HepG2 (cell line): ENCODE measurements at regions not wholly inside any gene's neighbourhood (a gene's known extent, or its start where the extent isn't known, plus 50 kb on each side); places are given as distances from the start of the nearest gene placed in this dataset.

ENCODE experiments used
- ATAC-seq: fragments of 200-7000 bp; cut with Tn5 transposase; 3 replicates; pipeline ENCODE4 v1.9.1; 2020; ENCODE audit warnings: mild to moderate bottlenecking, moderate library complexity
- BruUV-seq: library from RNA; stranded (reverse); fragments of 400-500 nt; replicated peaks from 2 replicates; lab custom pipeline; 2021; lab: Mats Ljungman, UMichigan
- CTCF ChIA-PET: fragments of 300-600 bp; formaldehyde crosslinking; extraction: SDS; loops from one replicate; lab custom pipeline; 2021; ENCODE audit warnings: low total read pairs, inconsistent platforms, low intra/inter-chr PET ratio; lab: Yijun Ruan, JAX
- POLR2A ChIA-PET: fragments of 350-600 bp; sonication (Branson Sonifier 250); formaldehyde crosslinking; loops from one replicate; lab custom pipeline; 2020; ENCODE audit warnings: antibody characterized with exemption, inconsistent platforms; lab: Yijun Ruan, JAX
- DNase-seq: peaks from one replicate; pipeline ENCODE4 v3.0.0-alpha.2; 2015; ENCODE audit warnings: low spot score
- FAIRE-seq: peaks from 3 replicates; lab custom pipeline; 2011; peaks lifted over from hg19 to GRCh38; lab: Jason Lieb, UNC
- H2AFZ ChIP-seq: one replicate; pipeline ENCODE4 v1.6.1; 2011; ENCODE audit warnings: low read length, inconsistent platforms
- H3K27ac ChIP-seq: fragments of 300-600 bp; 3 replicates; pipeline ENCODE4 v1.8.0; 2011; ENCODE audit warnings: mixed run types, mild to moderate bottlenecking, mixed read lengths, low read length, inconsistent platforms; ENCODE audit not compliant: insufficient read depth; ENCODE audit errors: extremely low read length
- H3K27me3 ChIP-seq, 2 experiments: fragments of 200-600 bp in 1 of 2; 2 replicates in 1 of 2; 3 replicates in 1 of 2; pipeline versions ENCODE4 v1.6.0 to v1.8.0; 2011; ENCODE audit warnings: low read length in 2 of 2, mild to moderate bottlenecking in 2 of 2, moderate library complexity in 2 of 2, inconsistent platforms in 1 of 2; ENCODE audit not compliant: insufficient read depth in 2 of 2, control insufficient read depth in 1 of 2
- H3K36me3 ChIP-seq, 2 experiments: fragments of 200-600 bp in 1 of 2; replicated peaks in 1 of 2; 2 replicates in 1 of 2; 3 replicates in 1 of 2; pipeline versions ENCODE4 v1.5.1 to v1.8.0; 2011; ENCODE audit warnings: low read length in 2 of 2, inconsistent platforms in 1 of 2; ENCODE audit not compliant: insufficient read depth in 2 of 2, control insufficient read depth in 1 of 2
- H3K4me1 ChIP-seq: 2 replicates; pipeline ENCODE4 v1.5.1; 2012; ENCODE audit warnings: low read length, inconsistent platforms; ENCODE audit not compliant: insufficient read depth
- H3K4me2 ChIP-seq: 2 replicates; pipeline ENCODE4 v1.6.0; 2011; ENCODE audit warnings: low read depth, low read length, inconsistent platforms
- H3K4me3 ChIP-seq, 3 experiments: fragments of 200-600 bp in 1 of 3; sonication (generic), shearing (Covaris generic) in 1 of 3; replicated peaks in 1 of 3; 2 replicates each; pipeline ENCODE4 v1.5.1; 2011 to 2016; ENCODE audit warnings: low read length in 3 of 3, inconsistent platforms in 2 of 3, low read depth in 2 of 3, mild to moderate bottlenecking in 2 of 3, control low read depth in 1 of 3, mixed read lengths in 1 of 3; ENCODE audit not compliant: insufficient read depth in 1 of 3
- H3K79me2 ChIP-seq: one replicate; pipeline ENCODE4 v1.6.1; 2011; ENCODE audit warnings: low read length, inconsistent platforms; ENCODE audit not compliant: insufficient read depth
- H3K9ac ChIP-seq: 2 replicates; pipeline ENCODE4 v1.6.0; 2011; ENCODE audit warnings: mild to moderate bottlenecking, low read depth, low read length, inconsistent platforms; ENCODE audit not compliant: insufficient read depth
- H3K9me3 ChIP-seq: 2 replicates; pipeline ENCODE4 v1.5.1; 2012; ENCODE audit warnings: mild to moderate bottlenecking, low read length
- H4K20me1 ChIP-seq: 2 replicates; pipeline ENCODE4 v1.6.0; 2011; ENCODE audit warnings: inconsistent platforms, mild to moderate bottlenecking, low read length, moderate library complexity; ENCODE audit not compliant: insufficient read depth
- HMGXB4 ChIP-seq, 2 experiments: sonication (generic) in 1 of 2; formaldehyde crosslinking in 1 of 2; IDR thresholded peaks; 2 replicates each; pipeline versions ENCODE4 v1.4.0 to v1.6.1; 2018 to 2020; ENCODE audit warnings: missing genetic modification reagents in 2 of 2, borderline replicate concordance in 1 of 2, low read depth in 1 of 2, mild to moderate bottlenecking in 1 of 2, missing biosample characterization in 1 of 2
- JARID2 ChIP-seq: sonication (generic); formaldehyde crosslinking; IDR thresholded peaks from 2 replicates; pipeline ENCODE4 v1.8.1; 2023; ENCODE audit warnings: missing genetic modification reagents, inconsistent platforms; ENCODE audit not compliant: insufficient replicate concordance
- MLXIP ChIP-seq: sonication (generic); formaldehyde crosslinking; IDR thresholded peaks from 2 replicates; pipeline ENCODE4 v1.9.0; 2021; ENCODE audit warnings: missing genetic modification reagents, borderline replicate concordance
- MYPOP ChIP-seq: sonication (generic); formaldehyde crosslinking; IDR thresholded peaks from 2 replicates; pipeline ENCODE4 v1.8.1; 2023; ENCODE audit warnings: mild to moderate bottlenecking, moderate library complexity, missing genetic modification reagents
- NRL ChIP-seq: sonication (generic); formaldehyde crosslinking; IDR thresholded peaks from 2 replicates; pipeline ENCODE4 v1.5.0; 2020; ENCODE audit warnings: missing genetic modification reagents, mild to moderate bottlenecking, moderate library complexity, borderline replicate concordance
- PHF20 ChIP-seq: sonication (generic); formaldehyde crosslinking; IDR thresholded peaks from 2 replicates; pipeline ENCODE4 v1.5.0; 2020; ENCODE audit warnings: mild to moderate bottlenecking, missing genetic modification reagents
- SCMH1 ChIP-seq: sonication (generic); formaldehyde crosslinking; IDR thresholded peaks from 2 replicates; pipeline ENCODE4 v1.9.0; 2021; ENCODE audit warnings: missing genetic modification reagents, mild to moderate bottlenecking, borderline replicate concordance
- SOX13 ChIP-seq, 3 experiments: fragments of 450-650 bp in 1 of 3; sonication (generic) in 1 of 3; formaldehyde crosslinking in 1 of 3; IDR thresholded peaks in 2 of 3; conservative IDR thresholded peaks in 1 of 3; 2 replicates each; pipeline versions ENCODE4 v1.5.0 to v1.6.1; 2016 to 2020; ENCODE audit warnings: antibody characterized with exemption in 1 of 3, mild to moderate bottlenecking in 1 of 3, missing compliant biosample characterization in 1 of 3, missing genetic modification reagents in 1 of 3, moderate library complexity in 1 of 3
- SP5 ChIP-seq: IDR thresholded peaks from 2 replicates; pipeline ENCODE4 v1.6.1; 2016; ENCODE audit warnings: low read depth, borderline replicate concordance
- SUZ12 ChIP-seq: fragments of 150-350 bp; IDR thresholded peaks from 2 replicates; pipeline ENCODE4 v1.6.1; 2014; ENCODE audit warnings: low read depth, low read length
- TEAD2 ChIP-seq: sonication (generic); formaldehyde crosslinking; IDR thresholded peaks from 2 replicates; pipeline ENCODE4 v1.9.0; 2021; ENCODE audit warnings: missing genetic modification reagents
- TOE1 ChIP-seq: sonication (generic); formaldehyde crosslinking; IDR thresholded peaks from 2 replicates; pipeline ENCODE4 v1.4.0; 2020; ENCODE audit warnings: mild to moderate bottlenecking, missing genetic modification reagents
- U2AF2 ChIP-seq: fragments of 200-400 bp; formaldehyde crosslinking; IDR thresholded peaks from 2 replicates; pipeline ENCODE4 v1.6.1; 2017; ENCODE audit warnings: low read depth, mild to moderate bottlenecking, low read length
- ZEB1 ChIP-seq: IDR thresholded peaks from 2 replicates; pipeline ENCODE4 v1.6.1; 2012; ENCODE audit warnings: mild to moderate bottlenecking, low read depth, inconsistent platforms; ENCODE audit not compliant: insufficient replicate concordance
- ZFP36 ChIP-seq: fragments of 150-350 bp; IDR thresholded peaks from 2 replicates; pipeline ENCODE4 v1.6.1; 2018; ENCODE audit warnings: borderline replicate concordance, low read length, low read depth; ENCODE audit not compliant: partially characterized antibody
- ZNF256 ChIP-seq: sonication (generic); formaldehyde crosslinking; conservative IDR thresholded peaks from 2 replicates; pipeline ENCODE4 v1.4.0; 2020; ENCODE audit warnings: missing genetic modification reagents
- ZNF501 ChIP-seq: sonication (generic); formaldehyde crosslinking; IDR thresholded peaks from 2 replicates; pipeline ENCODE4 v1.5.1; 2020; ENCODE audit warnings: mild to moderate bottlenecking, moderate library complexity, missing genetic modification reagents
- WGBS: methylation state at CpG from one replicate; pipeline ENCODE4 v1.1.6; 2017; ENCODE audit warnings: low lambda C conversion rate; 5-methylcytosine and 5-hydroxymethylcytosine counted together
- in situ Hi-C: cut with HindIII; loops from 2 replicates; pipeline ENCODE4 v1.10.0; 2017; ENCODE audit warnings: low pct_unique_long_range_greater_than_20kb; ENCODE audit not compliant: extremely low pct_ligation_motif_present
- intact Hi-C: fragments of 100-400 bp; cut with micrococcal nuclease; formaldehyde crosslinking; loops from one replicate; pipeline ENCODE4 v1.10.0; 2022; ENCODE audit not compliant: unreplicated experiment
- TF ChIP-seq, protein P1 (sequence below): sonication (generic); formaldehyde crosslinking; IDR thresholded peaks from 2 replicates; pipeline ENCODE4 v1.4.0; 2020; ENCODE audit warnings: mild to moderate bottlenecking, missing genetic modification reagents

GRCh38 chr4:117968606-117969005, 65.7 kb upstream of the NDST3 start:
- FAIRE-seq (no peak), ATAC-seq (no peak), DNase-seq (no peak)
- intact Hi-C loops = no loop called here
- Histone ChIP-seq H3K4me2 (no peak overlapping the region), H2AFZ (no peak overlapping the region), H3K27me3 (no peaks in the 10 kb centered on the region; a peak in 1 of 5 replicates), H3K4me1 (no peaks in the 10 kb centered on the region), H3K4me3 (no peak overlapping the region), H3K9me3 (no peaks in the 10 kb centered on the region), H3K79me2 (no peaks in the 10 kb centered on the region), H3K9ac (no peak overlapping the region), H4K20me1 (no peaks in the 10 kb centered on the region), H3K27ac (no peak overlapping the region), H3K36me3 (no peaks in the 10 kb centered on the region)
- CTCF ChIA-PET = no interaction called here
- POLR2A ChIA-PET = no interaction called here
- BruUV-seq = no TSS peak
- in situ Hi-C loops = no loop called here
- 0% methylated on average over 2 of the region's 2 CpGs for WGBS
- TF ChIP-seq HMGXB4 (CRISPR knock-in tag; IDR thresholded peaks at IDR 0.05; ENCODE audit: borderline replicate concordance in 1 of 2, low read depth in 1 of 2) (no peak), SOX13 (IDR thresholded peaks at IDR 0.05) (no peak), SOX13 (CRISPR knock-in tag; conservative IDR thresholded peaks at IDR 0.05 in 1 of 2, IDR thresholded peaks at IDR 0.05 in 1 of 2) (no peak), SP5 (CRISPR knock-in tag) (no peak), ZNF501 (CRISPR knock-in tag) (no peak), ZEB1 (no peak), ZFP36 (no peak), PHF20 (CRISPR knock-in tag) (no peak), ZNF256 (CRISPR knock-in tag) (no peak), JARID2 (CRISPR knock-in tag) (no peak), U2AF2 (no peak), MLXIP (CRISPR knock-in tag) (no peak), SCMH1 (CRISPR knock-in tag) (no peak), NRL (no peak), TOE1 (no peak), TEAD2 (CRISPR knock-in tag) (no peak), MYPOP (CRISPR knock-in tag) (no peak), SUZ12 (no peak)
- TF ChIP-seq, protein P1, sequence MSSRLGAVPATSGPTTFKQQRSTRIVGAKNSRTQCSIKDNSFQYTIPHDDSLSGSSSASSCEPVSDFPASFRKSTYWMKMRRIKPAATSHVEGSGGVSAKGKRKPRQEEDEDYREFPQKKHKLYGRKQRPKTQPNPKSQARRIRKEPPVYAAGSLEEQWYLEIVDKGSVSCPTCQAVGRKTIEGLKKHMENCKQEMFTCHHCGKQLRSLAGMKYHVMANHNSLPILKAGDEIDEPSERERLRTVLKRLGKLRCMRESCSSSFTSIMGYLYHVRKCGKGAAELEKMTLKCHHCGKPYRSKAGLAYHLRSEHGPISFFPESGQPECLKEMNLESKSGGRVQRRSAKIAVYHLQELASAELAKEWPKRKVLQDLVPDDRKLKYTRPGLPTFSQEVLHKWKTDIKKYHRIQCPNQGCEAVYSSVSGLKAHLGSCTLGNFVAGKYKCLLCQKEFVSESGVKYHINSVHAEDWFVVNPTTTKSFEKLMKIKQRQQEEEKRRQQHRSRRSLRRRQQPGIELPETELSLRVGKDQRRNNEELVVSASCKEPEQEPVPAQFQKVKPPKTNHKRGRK (CRISPR knock-in tag) = no peak
